ENCODE measurements at regions not wholly inside any gene's neighbourhood (a gene's known extent, or its start where the extent isn't known, plus 50 kb on each side); places are given as distances from the start of the nearest gene placed in this dataset.

DNA sequence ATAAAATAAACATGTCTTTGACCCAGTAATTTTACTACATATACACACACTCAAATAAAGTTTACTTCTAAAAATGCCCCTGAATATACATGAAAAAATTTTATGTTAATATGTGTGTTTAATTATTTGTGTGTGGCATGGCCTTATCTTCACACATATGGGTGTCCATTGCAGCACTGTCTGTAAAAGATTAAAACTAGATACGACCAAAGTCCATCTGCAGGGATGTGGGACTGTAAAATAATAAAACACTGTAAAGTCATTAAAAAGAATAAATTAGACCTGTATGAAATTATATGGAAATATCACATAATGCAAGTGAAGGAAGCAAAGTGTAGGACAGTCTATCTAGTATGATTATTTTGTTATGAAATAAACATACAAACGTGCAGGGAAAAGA lies 337.3 kb downstream of the RND3 start:
- TF ChIP-seq GLIS3 (CRISPR knock-in tag; IDR thresholded peaks at IDR 0.05) (no peak), ZFP3 (CRISPR knock-in tag; IDR thresholded peaks at IDR 0.05) (no peak)
- TF ChIP-seq, protein P1, sequence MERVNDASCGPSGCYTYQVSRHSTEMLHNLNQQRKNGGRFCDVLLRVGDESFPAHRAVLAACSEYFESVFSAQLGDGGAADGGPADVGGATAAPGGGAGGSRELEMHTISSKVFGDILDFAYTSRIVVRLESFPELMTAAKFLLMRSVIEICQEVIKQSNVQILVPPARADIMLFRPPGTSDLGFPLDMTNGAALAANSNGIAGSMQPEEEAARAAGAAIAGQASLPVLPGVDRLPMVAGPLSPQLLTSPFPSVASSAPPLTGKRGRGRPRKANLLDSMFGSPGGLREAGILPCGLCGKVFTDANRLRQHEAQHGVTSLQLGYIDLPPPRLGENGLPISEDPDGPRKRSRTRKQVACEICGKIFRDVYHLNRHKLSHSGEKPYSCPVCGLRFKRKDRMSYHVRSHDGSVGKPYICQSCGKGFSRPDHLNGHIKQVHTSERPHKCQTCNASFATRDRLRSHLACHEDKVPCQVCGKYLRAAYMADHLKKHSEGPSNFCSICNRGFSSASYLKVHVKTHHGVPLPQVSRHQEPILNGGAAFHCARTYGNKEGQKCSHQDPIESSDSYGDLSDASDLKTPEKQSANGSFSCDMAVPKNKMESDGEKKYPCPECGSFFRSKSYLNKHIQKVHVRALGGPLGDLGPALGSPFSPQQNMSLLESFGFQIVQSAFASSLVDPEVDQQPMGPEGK (CRISPR knock-in tag; IDR thresholded peaks at IDR 0.05; ENCODE audit: borderline replicate concordance), result no peak
- ATAC-seq, result no peak

DNA sequence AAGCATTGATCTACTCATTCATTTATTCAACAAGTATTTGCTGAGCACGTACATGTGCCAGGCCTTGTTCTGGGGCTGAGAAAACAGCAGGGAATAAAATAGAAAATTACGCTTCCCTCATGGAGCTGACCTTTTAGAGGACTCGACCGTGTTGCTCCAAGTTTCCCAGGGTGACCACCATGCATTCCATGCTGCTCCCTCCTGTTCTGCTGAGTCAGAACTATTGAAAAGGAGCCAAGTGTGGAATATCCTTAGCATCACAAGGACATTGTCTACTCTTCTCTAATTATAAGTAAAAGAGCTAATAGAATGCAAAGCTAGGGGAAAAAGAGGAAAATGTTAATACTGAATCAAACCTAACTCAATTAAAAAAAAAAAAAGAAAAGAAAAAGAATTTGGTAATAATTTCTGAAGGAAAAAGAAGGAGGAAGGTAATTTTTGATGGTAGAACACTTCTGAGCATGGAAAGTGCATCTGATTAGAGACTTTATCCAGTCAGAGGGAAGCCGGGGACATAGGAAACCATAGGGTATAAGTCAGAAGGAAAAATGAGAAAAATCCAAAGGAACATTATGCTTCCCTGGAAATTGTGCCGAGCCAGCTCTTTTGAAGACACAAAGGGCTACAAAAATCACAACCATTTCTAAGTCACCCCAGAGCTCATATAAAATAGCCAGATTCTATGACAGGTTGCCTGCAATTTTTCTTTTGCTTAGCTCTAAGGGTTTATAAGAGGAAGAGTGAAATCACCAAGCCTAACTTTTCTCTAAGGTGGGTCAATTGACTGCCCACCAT lies 339.4 kb downstream of the RND3 start:
- no peak for TF ChIP-seq BACH2 (CRISPR knock-in tag; IDR thresholded peaks at IDR 0.05; ENCODE audit: borderline replicate concordance)
- no peak for TF ChIP-seq OSR1 (CRISPR knock-in tag; IDR thresholded peaks at IDR 0.05)
- no peak for TF ChIP-seq ZFP3 (CRISPR knock-in tag; IDR thresholded peaks at IDR 0.05)
- TF ChIP-seq ZNF565 (CRISPR knock-in tag; conservative IDR thresholded peaks at IDR 0.05; ENCODE audit: low read depth), result no peak
- no peak for TF ChIP-seq ZC3H10 (CRISPR knock-in tag; IDR thresholded peaks at IDR 0.05)
- TF ChIP-seq ESRRG (CRISPR knock-in tag; IDR thresholded peaks at IDR 0.05), result no peak
- TF ChIP-seq, protein P2, sequence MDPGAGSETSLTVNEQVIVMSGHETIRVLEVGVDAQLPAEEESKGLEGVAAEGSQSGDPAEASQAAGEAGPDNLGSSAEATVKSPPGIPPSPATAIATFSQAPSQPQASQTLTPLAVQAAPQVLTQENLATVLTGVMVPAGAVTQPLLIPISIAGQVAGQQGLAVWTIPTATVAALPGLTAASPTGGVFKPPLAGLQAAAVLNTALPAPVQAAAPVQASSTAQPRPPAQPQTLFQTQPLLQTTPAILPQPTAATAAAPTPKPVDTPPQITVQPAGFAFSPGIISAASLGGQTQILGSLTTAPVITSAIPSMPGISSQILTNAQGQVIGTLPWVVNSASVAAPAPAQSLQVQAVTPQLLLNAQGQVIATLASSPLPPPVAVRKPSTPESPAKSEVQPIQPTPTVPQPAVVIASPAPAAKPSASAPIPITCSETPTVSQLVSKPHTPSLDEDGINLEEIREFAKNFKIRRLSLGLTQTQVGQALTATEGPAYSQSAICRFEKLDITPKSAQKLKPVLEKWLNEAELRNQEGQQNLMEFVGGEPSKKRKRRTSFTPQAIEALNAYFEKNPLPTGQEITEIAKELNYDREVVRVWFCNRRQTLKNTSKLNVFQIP (CRISPR knock-in tag; IDR thresholded peaks at IDR 0.05; ENCODE audit: borderline replicate concordance, low read depth), result no peak
- no peak for TF ChIP-seq SNAI2 (CRISPR knock-in tag; IDR thresholded peaks at IDR 0.05)
- no peak for TF ChIP-seq PPARA (CRISPR knock-in tag; IDR thresholded peaks at IDR 0.05; ENCODE audit: borderline replicate concordance)
- no peak for TF ChIP-seq TCF4 (CRISPR knock-in tag; IDR thresholded peaks at IDR 0.05; ENCODE audit: borderline replicate concordance)
- no peak for TF ChIP-seq ISL1 (CRISPR knock-in tag; IDR thresholded peaks at IDR 0.05)
- TF ChIP-seq ZNF70 (CRISPR knock-in tag; IDR thresholded peaks at IDR 0.05), result no peak
- TF ChIP-seq ZFP30 (CRISPR knock-in tag; IDR thresholded peaks at IDR 0.05), result no peak
- TF ChIP-seq, protein P3, sequence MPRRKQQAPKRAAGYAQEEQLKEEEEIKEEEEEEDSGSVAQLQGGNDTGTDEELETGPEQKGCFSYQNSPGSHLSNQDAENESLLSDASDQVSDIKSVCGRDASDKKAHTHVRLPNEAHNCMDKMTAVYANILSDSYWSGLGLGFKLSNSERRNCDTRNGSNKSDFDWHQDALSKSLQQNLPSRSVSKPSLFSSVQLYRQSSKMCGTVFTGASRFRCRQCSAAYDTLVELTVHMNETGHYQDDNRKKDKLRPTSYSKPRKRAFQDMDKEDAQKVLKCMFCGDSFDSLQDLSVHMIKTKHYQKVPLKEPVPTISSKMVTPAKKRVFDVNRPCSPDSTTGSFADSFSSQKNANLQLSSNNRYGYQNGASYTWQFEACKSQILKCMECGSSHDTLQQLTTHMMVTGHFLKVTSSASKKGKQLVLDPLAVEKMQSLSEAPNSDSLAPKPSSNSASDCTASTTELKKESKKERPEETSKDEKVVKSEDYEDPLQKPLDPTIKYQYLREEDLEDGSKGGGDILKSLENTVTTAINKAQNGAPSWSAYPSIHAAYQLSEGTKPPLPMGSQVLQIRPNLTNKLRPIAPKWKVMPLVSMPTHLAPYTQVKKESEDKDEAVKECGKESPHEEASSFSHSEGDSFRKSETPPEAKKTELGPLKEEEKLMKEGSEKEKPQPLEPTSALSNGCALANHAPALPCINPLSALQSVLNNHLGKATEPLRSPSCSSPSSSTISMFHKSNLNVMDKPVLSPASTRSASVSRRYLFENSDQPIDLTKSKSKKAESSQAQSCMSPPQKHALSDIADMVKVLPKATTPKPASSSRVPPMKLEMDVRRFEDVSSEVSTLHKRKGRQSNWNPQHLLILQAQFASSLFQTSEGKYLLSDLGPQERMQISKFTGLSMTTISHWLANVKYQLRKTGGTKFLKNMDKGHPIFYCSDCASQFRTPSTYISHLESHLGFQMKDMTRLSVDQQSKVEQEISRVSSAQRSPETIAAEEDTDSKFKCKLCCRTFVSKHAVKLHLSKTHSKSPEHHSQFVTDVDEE (CRISPR knock-in tag; IDR thresholded peaks at IDR 0.05), result no peak
- TF ChIP-seq ZNF8 (CRISPR knock-in tag; IDR thresholded peaks at IDR 0.05), result no peak
- no peak for TF ChIP-seq ARNTL (CRISPR knock-in tag; IDR thresholded peaks at IDR 0.05; ENCODE audit: borderline replicate concordance, low read depth)
- TF ChIP-seq GLIS3 (CRISPR knock-in tag; IDR thresholded peaks at IDR 0.05), result no peak
- TF ChIP-seq, protein P4, sequence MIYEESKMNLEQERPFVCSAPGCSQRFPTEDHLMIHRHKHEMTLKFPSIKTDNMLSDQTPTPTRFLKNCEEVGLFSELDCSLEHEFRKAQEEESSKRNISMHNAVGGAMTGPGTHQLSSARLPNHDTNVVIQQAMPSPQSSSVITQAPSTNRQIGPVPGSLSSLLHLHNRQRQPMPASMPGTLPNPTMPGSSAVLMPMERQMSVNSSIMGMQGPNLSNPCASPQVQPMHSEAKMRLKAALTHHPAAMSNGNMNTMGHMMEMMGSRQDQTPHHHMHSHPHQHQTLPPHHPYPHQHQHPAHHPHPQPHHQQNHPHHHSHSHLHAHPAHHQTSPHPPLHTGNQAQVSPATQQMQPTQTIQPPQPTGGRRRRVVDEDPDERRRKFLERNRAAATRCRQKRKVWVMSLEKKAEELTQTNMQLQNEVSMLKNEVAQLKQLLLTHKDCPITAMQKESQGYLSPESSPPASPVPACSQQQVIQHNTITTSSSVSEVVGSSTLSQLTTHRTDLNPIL (CRISPR knock-in tag; IDR thresholded peaks at IDR 0.05; ENCODE audit: low read depth), result no peak
- no peak for ATAC-seq

DNA sequence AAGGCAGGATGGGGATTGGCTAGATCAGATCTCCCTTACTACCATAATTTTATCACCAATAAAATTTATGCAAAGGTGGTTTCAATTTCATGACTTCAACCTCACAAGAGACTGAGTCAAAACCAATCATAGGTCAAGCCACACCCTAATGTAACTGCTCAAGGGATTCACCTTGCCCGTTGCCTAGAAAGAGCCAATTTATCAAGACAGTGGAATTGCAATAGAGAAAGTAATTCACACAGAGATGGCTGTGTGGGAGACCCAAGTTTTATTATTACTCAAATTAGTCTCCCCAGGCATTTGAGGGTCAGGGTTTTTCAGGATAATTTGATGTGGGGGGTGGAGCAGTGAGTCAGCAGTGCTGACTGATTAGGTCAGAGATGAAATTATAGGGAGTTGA lies 340.6 kb downstream of the RND3 start:
- no peak for ATAC-seq
- TF ChIP-seq ZNF565 (CRISPR knock-in tag; conservative IDR thresholded peaks at IDR 0.05; ENCODE audit: low read depth) (no peak), GLIS3 (CRISPR knock-in tag; IDR thresholded peaks at IDR 0.05) (no peak), TCF4 (CRISPR knock-in tag; IDR thresholded peaks at IDR 0.05; ENCODE audit: borderline replicate concordance) (no peak), ARNTL (CRISPR knock-in tag; IDR thresholded peaks at IDR 0.05; ENCODE audit: borderline replicate concordance, low read depth) (no peak), BACH2 (CRISPR knock-in tag; IDR thresholded peaks at IDR 0.05; ENCODE audit: borderline replicate concordance) (no peak), ESRRG (CRISPR knock-in tag; IDR thresholded peaks at IDR 0.05) (no peak), TOX (CRISPR knock-in tag; IDR thresholded peaks at IDR 0.05; ENCODE audit: borderline replicate concordance) (no peak), ZC3H10 (CRISPR knock-in tag; IDR thresholded peaks at IDR 0.05) (no peak), ISL1 (CRISPR knock-in tag; IDR thresholded peaks at IDR 0.05) (no peak), RARB (CRISPR knock-in tag; IDR thresholded peaks at IDR 0.05) (no peak), OSR1 (CRISPR knock-in tag; IDR thresholded peaks at IDR 0.05) (no peak)
- TF ChIP-seq, protein P1 (CRISPR knock-in tag; IDR thresholded peaks at IDR 0.05; ENCODE audit: borderline replicate concordance), result no peak
- TF ChIP-seq, protein P2 (CRISPR knock-in tag; IDR thresholded peaks at IDR 0.05; ENCODE audit: borderline replicate concordance, low read depth), result no peak
- TF ChIP-seq, protein P4 (CRISPR knock-in tag; IDR thresholded peaks at IDR 0.05; ENCODE audit: low read depth), result no peak

Data from SK-N-SH treated with all-trans-retinoic acid at 6 μM for 48 hours (cell line).